Liver (tissue), 7 donors: ENCODE measurements at regions not wholly inside any gene's neighbourhood (a gene's known extent, or its start where the extent isn't known, plus 50 kb on each side); places are given as distances from the start of the nearest gene placed in this dataset.

Experiments used
- DNase-seq: peaks from one replicate; pipeline ENCODE4 v3.0.0-alpha.2; 2017; ENCODE audit warnings: low spot score
- H3K27ac ChIP-seq, 2 donors: one replicate each; pipeline ENCODE4 v1.7.0; 2013; ENCODE audit warnings: inconsistent platforms in 2 of 2, low read length in 2 of 2, control low read depth in 1 of 2, low read depth in 1 of 2, mild to moderate bottlenecking in 1 of 2
- H3K27me3 ChIP-seq, 4 donors: one replicate each; pipeline versions ENCODE4 v1.6.1 to v1.7.0; 2013; ENCODE audit warnings: low read length in 3 of 4, inconsistent platforms in 1 of 4, mild to moderate bottlenecking in 1 of 4, moderate library complexity in 1 of 4; ENCODE audit not compliant: control insufficient read depth in 4 of 4, insufficient read depth in 4 of 4
- H3K36me3 ChIP-seq, 4 donors: one replicate each; pipeline versions ENCODE4 v1.6.1 to v1.7.0; 2013; ENCODE audit warnings: low read length in 3 of 4, mild to moderate bottlenecking in 3 of 4, low read depth in 1 of 4, moderate library complexity in 1 of 4; ENCODE audit not compliant: control insufficient read depth in 4 of 4, insufficient read depth in 3 of 4
- H3K4me1 ChIP-seq, 4 donors: one replicate each; pipeline versions ENCODE4 v1.6.1 to v1.7.0; 2013; ENCODE audit warnings: low read length in 3 of 4, mild to moderate bottlenecking in 3 of 4, moderate library complexity in 1 of 4; ENCODE audit not compliant: control insufficient read depth in 4 of 4, insufficient read depth in 4 of 4
- H3K4me3 ChIP-seq, 3 donors: one replicate each; pipeline versions ENCODE4 v1.6.1 to v1.7.0; 2013; ENCODE audit warnings: low read length in 3 of 3, control low read depth in 1 of 3, low read depth in 1 of 3, mild to moderate bottlenecking in 1 of 3
- H3K9ac ChIP-seq, 2 donors: one replicate each; pipeline ENCODE4 v1.7.0; 2013; ENCODE audit warnings: low read length in 2 of 2, mild to moderate bottlenecking in 2 of 2, moderate library complexity in 2 of 2, control low read depth in 1 of 2, low read depth in 1 of 2
- H3K9me3 ChIP-seq, 4 donors: one replicate each; pipeline versions ENCODE4 v1.6.1 to v1.7.0; 2013; ENCODE audit warnings: low read length in 3 of 4; ENCODE audit not compliant: control insufficient read depth in 4 of 4
- ATF3 ChIP-seq: IDR thresholded peaks from 2 replicates; pipeline ENCODE4 v1.6.1; 2016; ENCODE audit warnings: antibody characterized with exemption
- EGR1 ChIP-seq, 2 donors: IDR thresholded peaks; 2 replicates each; pipeline ENCODE4 v1.6.1; 2016 to 2018; ENCODE audit warnings: antibody characterized with exemption in 2 of 2, low read depth in 2 of 2
- FOXA1 ChIP-seq: IDR thresholded peaks from 2 replicates; pipeline ENCODE4 v1.6.1; 2016; ENCODE audit warnings: antibody characterized with exemption
- FOXA2 ChIP-seq: IDR thresholded peaks from 2 replicates; pipeline ENCODE4 v1.6.1; 2016; ENCODE audit warnings: antibody characterized with exemption
- GABPA ChIP-seq, 2 donors: IDR thresholded peaks in 1 of 2; conservative IDR thresholded peaks in 1 of 2; 2 replicates each; pipeline ENCODE4 v1.6.1; 2016; ENCODE audit warnings: antibody characterized with exemption in 2 of 2, mild to moderate bottlenecking in 1 of 2, moderate library complexity in 1 of 2
- HNF4A ChIP-seq, 2 donors: conservative IDR thresholded peaks; 2 replicates each; pipeline ENCODE4 v1.6.1; 2016; ENCODE audit warnings: antibody characterized with exemption in 2 of 2, mild to moderate bottlenecking in 2 of 2
- HNF4G ChIP-seq: IDR thresholded peaks from 2 replicates; pipeline ENCODE4 v1.6.1; 2016; ENCODE audit warnings: antibody characterized with exemption
- JUND ChIP-seq, 2 donors: IDR thresholded peaks; 2 replicates each; pipeline ENCODE4 v1.6.1; 2016; ENCODE audit warnings: antibody characterized with exemption in 2 of 2
- MAX ChIP-seq: IDR thresholded peaks from 2 replicates; pipeline ENCODE4 v1.6.1; 2016; ENCODE audit warnings: antibody characterized with exemption
- NR2F2 ChIP-seq: IDR thresholded peaks from 2 replicates; pipeline ENCODE4 v1.6.1; 2016; ENCODE audit warnings: antibody characterized with exemption
- RAD21 ChIP-seq, 2 donors: IDR thresholded peaks; 2 replicates each; pipeline ENCODE4 v1.6.1; 2016; ENCODE audit warnings: antibody characterized with exemption in 2 of 2, mild to moderate bottlenecking in 2 of 2
- REST ChIP-seq: IDR thresholded peaks from 2 replicates; pipeline ENCODE4 v1.6.1; 2016; ENCODE audit warnings: antibody characterized with exemption, mild to moderate bottlenecking
- RXRA ChIP-seq, 2 donors: IDR thresholded peaks; 2 replicates each; pipeline ENCODE4 v1.6.1; 2017 to 2018; ENCODE audit warnings: antibody characterized with exemption in 2 of 2, mild to moderate bottlenecking in 1 of 2
- SP1 ChIP-seq: IDR thresholded peaks from 2 replicates; pipeline ENCODE4 v1.6.1; 2018; ENCODE audit warnings: antibody characterized with exemption, mild to moderate bottlenecking
- TAF1 ChIP-seq: conservative IDR thresholded peaks from 2 replicates; pipeline ENCODE4 v1.6.1; 2016; ENCODE audit warnings: antibody characterized with exemption, mild to moderate bottlenecking
- ZBTB33 ChIP-seq: IDR thresholded peaks from 2 replicates; pipeline ENCODE4 v1.6.1; 2016; ENCODE audit warnings: antibody characterized with exemption
- WGBS: extraction: QIAGEN DNeasy Blood & Tissue Kit; methylation state at CpG from one replicate; pipeline ENCODE4 v1.1.7; 2013; 5-methylcytosine and 5-hydroxymethylcytosine counted together
- donor health status: healthy.
- donor health status: healthy.
- donor health status: healthy.
- donor health status: healthy.

- H3K27ac ChIP-seq = no peak overlapping the region
- no peaks in the 10 kb centered on the region for H3K36me3 ChIP-seq
- peaks cover 1 to 30% (median 16%) of the 10 kb centered on the region in 4 donors for H3K9me3 ChIP-seq
- no peaks in the 10 kb centered on the region for H3K4me1 ChIP-seq
- H3K27me3 ChIP-seq = peaks cover 0 to 2% (median 0%) of the 10 kb centered on the region in 4 donors
- H3K9ac ChIP-seq = no peak overlapping the region
- no peak for DNase-seq
- no peak overlapping the region for H3K4me3 ChIP-seq
- 90% methylated on average over 19 of the region's 19 CpGs for WGBS
- TF ChIP-seq EGR1 (IDR thresholded peaks at IDR 0.05; ENCODE audit: low read depth in 2 of 2) (no peak), HNF4A (conservative IDR thresholded peaks at IDR 0.05) (no peak), NR2F2 (no peak), JUND (IDR thresholded peaks at IDR 0.05) (no peak), REST (no peak)
These were observed 166.0 kb upstream of the IRX2 start for GRCh38 chr5:2917524-2917923.

- Histone ChIP-seq H3K27ac (no peak overlapping the region), H3K36me3 (no peaks in the 10 kb centered on the region), H3K4me1 (no peaks in the 10 kb centered on the region), H3K4me3 (no peak overlapping the region), H3K27me3 (peaks cover 0 to 2% (median 0%) of the 10 kb centered on the region in 4 donors), H3K9ac (no peak overlapping the region), H3K9me3 (peaks cover under 1 to 28% (median 13%) of the 10 kb centered on the region in 4 donors)
- TF ChIP-seq TAF1 (no peak), JUND (IDR thresholded peaks at IDR 0.05) (no peak), MAX (no peak)
- no peak for DNase-seq
- 89% methylated on average over 16 of the region's 16 CpGs for WGBS
These were observed 165.6 kb upstream of the IRX2 start for GRCh38 chr5:2917093-2917492.

- Histone ChIP-seq H3K27me3 (peaks cover 0 to 2% (median 0%) of the 10 kb centered on the region in 4 donors), H3K9ac (no peak overlapping the region), H3K9me3 (peaks cover 0 to 21% (median 9%) of the 10 kb centered on the region in 4 donors), H3K4me1 (no peaks in the 10 kb centered on the region), H3K4me3 (no peak overlapping the region), H3K27ac (no peak overlapping the region), H3K36me3 (no peaks in the 10 kb centered on the region)
- WGBS = 70% methylated on average over 4 of the region's 4 CpGs
- no peak for DNase-seq
- TF ChIP-seq REST (no peak), SP1 (no peak), RAD21 (IDR thresholded peaks at IDR 0.05) (no peak), HNF4A (conservative IDR thresholded peaks at IDR 0.05) (no peak), FOXA1 (no peak), GABPA (IDR thresholded peaks at IDR 0.05 in 1 of 2, conservative IDR thresholded peaks at IDR 0.05 in 1 of 2) (no peak), FOXA2 (no peak), ATF3 (no peak), JUND (IDR thresholded peaks at IDR 0.05) (no peak), EGR1 (IDR thresholded peaks at IDR 0.05; ENCODE audit: low read depth in 2 of 2) (no peak), TAF1 (no peak), RXRA (IDR thresholded peaks at IDR 0.05) (no peak), HNF4G (no peak), ZBTB33 (no peak), MAX (no peak)
These were observed 164.7 kb upstream of the IRX2 start for GRCh38 chr5:2916076-2916682.
